HG02938 (cell line): ENCODE measurements at regions not wholly inside any gene's neighbourhood (a gene's known extent, or its start where the extent isn't known, plus 50 kb on each side); places are given as distances from the start of the nearest gene placed in this dataset.
"Not testable (repeated sequence)": the region's sequence is repeated elsewhere in the genome, so short reads cannot be mapped to it uniquely, and the experiment has no call there.

ENCODE experiments used
- ATAC-seq: cut with Tn5 transposase; IDR thresholded peaks from one replicate; pipeline ENCODE4 v1.9.1; 2021; ENCODE audit warnings: mild to moderate bottlenecking, moderate library complexity; ENCODE audit not compliant: unreplicated experiment

DNA sequence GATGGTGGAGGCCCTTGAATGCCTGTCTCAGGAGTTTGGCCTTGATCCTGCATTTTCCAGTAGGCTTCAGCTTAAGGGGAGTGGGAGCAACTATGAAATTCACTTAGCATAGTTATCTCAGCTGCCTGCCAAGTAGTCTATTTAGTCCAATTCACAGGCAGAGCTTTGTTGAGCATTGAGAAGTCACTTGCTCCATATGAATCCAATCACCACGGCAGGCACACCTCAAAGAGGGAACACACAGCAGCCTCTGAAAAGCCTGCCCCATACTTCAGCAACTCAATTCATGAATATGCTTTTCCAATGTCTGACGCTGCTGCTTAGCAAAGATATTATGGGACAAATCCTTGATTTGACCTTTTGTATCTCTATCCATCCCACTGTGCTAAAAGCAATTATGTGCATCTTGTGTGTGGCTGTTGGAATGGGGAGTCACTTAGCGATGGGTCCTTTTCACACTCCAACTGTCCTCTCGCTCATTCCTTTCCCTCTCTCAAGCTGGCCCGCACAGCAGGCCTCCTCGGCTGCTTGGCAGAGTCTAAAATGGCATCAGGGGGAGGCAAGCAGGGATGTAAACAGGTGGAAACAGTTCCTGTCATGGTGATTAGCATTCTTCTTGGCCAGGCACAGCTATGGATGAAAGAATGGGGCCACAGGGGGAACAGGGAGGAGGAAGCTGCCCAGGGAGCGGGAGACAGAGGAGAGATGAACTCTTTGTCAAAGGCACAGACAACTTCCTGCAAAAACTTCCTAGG lies 56.0 kb upstream of the LRPPRC start:
- ATAC-seq, result no peak

DNA sequence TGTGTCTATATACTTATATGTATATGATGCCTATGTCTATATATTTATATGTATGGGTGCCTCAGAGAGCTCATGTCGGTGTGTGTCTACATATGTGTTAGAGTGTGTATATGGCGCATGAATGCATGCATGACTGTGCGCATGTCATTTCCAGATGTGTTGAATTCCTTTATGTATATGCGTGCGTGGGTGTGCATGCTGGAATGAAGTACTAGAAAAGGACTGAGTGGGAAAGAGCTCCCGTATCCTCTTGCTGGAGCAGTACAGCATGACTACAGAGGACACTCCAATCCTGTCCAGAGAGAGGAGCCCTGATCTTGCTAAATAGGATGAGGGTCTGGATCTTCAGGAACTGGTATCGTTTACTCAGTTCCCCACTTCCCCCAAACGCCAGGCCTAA lies 56.8 kb upstream of the LRPPRC start:
- no peak for ATAC-seq

GRCh38 chr2:44053052-44053451 lies 57.3 kb upstream of the LRPPRC start:
- ATAC-seq, result no peak

GRCh38 chr2:44053456-44053855 lies 57.7 kb upstream of the LRPPRC start:
- ATAC-seq, result no peak

GRCh38 chr2:44055229-44055628 lies 59.4 kb upstream of the LRPPRC start:
- no peak for ATAC-seq

DNA sequence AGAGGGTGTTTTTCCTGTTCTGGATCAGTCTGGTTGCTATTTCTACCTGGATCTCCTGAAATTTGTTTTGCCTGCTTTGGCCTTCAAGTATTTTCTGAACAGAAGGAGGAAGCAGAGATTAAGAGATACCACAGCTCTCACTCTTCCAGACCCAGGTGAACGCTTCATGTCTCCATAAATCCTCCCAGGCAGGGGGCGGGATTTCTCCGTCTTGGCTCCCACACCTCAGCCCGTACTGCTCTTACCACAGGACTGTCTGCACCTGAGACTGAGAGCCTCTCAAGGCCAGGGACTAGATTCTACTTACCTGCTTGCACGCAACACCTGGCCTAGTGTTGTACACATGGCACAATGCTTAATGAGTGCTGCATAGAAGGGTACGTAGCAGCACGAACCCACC lies 59.9 kb upstream of the LRPPRC start:
- no peak for ATAC-seq

- ATAC-seq, result no peak
These were observed 61.2 kb upstream of the LRPPRC start for GRCh38 chr2:44056947-44057346.

DNA sequence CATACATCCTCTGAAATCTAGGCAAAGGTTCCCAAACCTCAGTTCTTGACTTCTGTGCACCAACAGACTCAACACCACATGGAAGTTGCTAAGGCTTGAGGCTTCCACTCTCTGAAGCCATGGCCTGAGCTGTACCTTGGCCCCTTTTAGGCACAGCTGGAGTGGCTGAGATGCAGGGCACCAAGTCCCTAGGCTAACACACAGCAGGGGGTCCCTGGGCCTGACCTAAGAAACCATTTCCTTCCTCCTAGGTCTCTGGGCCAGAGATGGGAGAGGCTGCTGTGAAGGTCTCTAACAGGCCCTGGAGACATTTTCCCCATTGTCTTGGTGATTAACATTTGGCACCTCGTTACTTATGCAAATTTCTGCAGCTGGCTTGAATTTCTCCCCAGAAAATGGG lies 64.5 kb upstream of the LRPPRC start:
- ATAC-seq, result not testable (repeated sequence)

GRCh38 chr2:44060990-44061389 lies 65.2 kb upstream of the LRPPRC start:
- no peak for ATAC-seq

GRCh38 chr2:44061469-44061868 lies 65.7 kb upstream of the LRPPRC start:
- no peak for ATAC-seq

DNA sequence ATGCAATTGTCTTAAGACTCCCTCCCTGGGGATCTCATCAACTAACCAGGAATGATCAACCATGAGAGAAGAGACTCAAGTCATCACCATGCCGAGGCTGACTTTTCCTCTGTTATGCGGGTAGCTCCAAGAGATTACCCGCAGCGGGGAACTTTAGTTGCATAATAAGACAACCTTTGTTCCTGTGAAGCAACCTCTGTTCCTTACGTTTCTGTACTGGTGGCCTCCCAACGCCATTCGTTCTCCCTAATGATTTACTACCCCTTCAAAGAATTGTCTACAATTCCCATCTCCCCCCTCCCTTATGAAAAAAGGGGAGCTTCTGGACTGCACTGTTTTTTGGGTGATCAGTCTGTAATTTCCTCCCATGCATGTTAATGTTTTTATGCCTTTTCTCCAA lies 66.1 kb upstream of the LRPPRC start:
- ATAC-seq, result no peak

DNA sequence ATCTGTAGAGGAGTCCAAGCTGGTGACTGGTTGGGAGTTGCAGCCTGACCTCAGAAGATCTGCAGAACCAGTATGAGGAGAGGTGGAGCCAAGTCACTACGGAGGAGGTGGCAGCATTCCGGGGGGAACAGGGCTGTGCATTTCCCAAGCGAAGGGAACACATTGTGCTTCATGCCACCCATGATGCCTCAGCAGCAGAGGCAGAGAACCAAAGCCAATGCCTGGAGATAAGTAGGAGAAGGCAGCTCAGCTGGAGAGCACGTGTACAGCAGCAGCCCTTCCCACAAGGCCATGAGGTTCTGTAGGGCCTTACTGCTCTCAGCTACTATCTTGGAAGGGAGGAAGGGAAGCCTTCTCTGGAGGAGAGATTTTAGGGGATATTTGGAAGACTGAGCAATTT lies 67.2 kb upstream of the LRPPRC start:
- ATAC-seq, result no peak

- not testable (repeated sequence) for ATAC-seq
These were observed 68.5 kb upstream of the LRPPRC start for GRCh38 chr2:44064281-44064680.

GRCh38 chr2:44067012-44067790 lies 71.4 kb upstream of the LRPPRC start:
- ATAC-seq, result not testable (repeated sequence)

DNA sequence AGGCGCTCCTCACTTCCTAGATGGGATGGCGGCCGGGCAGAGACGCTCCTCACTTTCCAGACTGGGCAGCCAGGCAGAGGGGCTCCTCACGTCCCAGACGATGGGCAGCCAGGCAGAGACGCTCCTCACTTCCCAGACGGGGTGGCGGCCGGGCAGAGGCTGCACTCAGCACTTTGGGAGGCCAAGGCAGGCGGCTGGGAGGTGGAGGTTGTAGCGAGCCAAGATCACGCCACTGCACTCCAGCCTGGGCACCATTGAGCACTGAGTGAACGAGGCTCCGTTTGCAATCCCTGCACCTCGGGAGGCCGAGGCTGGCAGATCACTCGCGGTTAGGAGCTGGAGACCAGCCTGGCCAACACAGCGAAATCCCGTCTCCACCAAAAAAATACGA lies 72.0 kb upstream of the LRPPRC start:
- ATAC-seq, result not testable (repeated sequence)

DNA sequence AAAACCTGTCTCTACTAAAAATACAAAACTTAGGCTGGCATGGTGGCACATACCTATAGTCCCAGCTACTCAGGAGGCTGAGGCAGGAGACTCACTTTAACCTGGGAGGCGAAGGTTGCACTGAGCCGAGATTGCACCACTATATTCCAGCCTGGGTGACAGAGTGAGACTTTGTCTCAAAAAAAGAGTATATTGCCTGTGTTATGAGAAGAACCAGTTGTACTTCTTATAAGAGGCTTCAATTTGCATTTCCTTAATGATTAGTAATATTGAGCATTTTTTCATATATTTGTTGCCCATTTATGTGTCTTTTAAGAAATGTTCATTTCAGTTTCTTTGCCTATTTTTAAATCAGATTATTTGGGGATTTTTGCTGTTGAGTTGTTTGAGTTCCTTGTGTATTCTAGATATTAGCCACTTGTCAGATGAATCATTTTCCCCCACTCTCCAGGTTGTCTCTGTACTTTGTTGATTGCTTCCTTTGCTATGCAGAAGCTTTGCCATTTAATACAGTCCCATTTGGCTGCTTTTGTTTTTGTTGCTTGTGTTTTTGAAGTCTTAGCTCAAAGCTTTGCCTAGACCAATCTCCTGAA lies 75.8 kb upstream of the LRPPRC start:
- no peak for ATAC-seq

DNA sequence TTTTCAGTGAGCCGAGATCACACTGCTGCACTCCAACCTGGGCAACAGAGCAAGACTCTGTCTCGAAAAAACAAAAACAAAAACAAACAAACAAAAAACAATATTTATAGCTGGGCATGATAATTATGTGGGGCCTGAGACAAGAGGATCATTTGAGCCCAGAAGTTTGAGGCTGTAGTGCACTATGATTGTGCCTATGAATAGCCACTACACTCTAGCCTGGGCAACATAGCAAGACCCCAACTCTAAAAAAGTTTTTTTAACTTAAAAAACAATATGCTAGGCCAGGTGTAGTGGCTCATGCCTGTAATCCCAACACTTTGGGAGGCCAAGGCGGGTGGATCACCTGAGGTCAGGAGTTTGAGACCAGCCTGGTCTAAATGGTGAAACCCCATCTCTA lies 77.9 kb upstream of the LRPPRC start:
- ATAC-seq, result not testable (repeated sequence)

GRCh38 chr2:44074795-44075194 lies 79.0 kb upstream of the LRPPRC start:
- not testable (repeated sequence) for ATAC-seq

DNA sequence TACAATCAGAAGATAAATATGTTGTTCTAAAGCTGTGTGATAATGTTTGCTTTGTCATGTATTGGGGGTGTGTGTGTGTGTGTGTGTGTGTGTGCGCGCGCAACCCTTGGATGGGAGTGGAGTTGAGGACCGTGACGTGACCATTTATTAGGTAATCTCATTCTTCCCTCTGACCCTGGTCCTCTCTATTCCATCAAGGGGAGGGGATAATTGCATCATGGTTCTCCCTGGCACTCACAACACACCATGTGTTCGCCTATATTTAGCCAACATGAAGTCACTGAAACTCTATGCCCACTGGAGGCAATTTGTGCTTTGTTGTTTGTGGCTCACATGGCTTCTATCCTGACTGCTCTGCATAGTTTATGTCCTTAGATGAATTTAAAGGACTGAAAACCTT lies 79.8 kb upstream of the LRPPRC start:
- ATAC-seq, result no peak

- no peak for ATAC-seq
These were observed 82.2 kb upstream of the LRPPRC start for GRCh38 chr2:44077942-44078511.

- ATAC-seq, result no peak
These were observed 83.9 kb upstream of the LRPPRC start for GRCh38 chr2:44079686-44080085.

DNA sequence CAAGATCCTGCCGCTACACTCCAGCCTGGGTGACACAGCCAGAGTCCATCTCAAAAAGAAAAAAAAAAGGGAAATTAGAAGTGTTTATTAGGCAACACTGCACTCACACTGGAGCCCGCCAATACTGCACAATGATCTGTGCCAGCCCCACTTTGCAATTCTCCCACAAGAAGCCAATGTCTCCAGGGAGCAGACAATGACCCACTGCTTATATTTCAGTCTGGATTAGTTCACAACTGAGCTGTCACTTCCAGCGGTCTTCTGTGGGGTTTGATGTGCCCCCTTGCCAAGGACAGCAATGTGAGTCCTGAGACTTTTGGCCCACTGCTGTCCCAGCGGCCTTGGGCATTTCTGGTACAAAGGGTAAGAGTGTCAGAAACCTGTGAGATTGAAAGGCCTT lies 85.6 kb upstream of the PPM1B start:
- no peak for ATAC-seq
